HepG2 (cell line): ENCODE measurements at regions not wholly inside any gene's neighbourhood (a gene's known extent, or its start where the extent isn't known, plus 50 kb on each side); places are given as distances from the start of the nearest gene placed in this dataset.

ENCODE experiments used
- ATAC-seq: fragments of 200-7000 bp; cut with Tn5 transposase; 3 replicates; pipeline ENCODE4 v1.9.1; 2020; ENCODE audit warnings: mild to moderate bottlenecking, moderate library complexity
- BruUV-seq: library from RNA; stranded (reverse); fragments of 400-500 nt; replicated peaks from 2 replicates; lab custom pipeline; 2021; lab: Mats Ljungman, UMichigan
- CTCF ChIA-PET: fragments of 300-600 bp; formaldehyde crosslinking; extraction: SDS; loops from one replicate; lab custom pipeline; 2021; ENCODE audit warnings: low total read pairs, inconsistent platforms, low intra/inter-chr PET ratio; lab: Yijun Ruan, JAX
- POLR2A ChIA-PET: fragments of 350-600 bp; sonication (Branson Sonifier 250); formaldehyde crosslinking; loops from one replicate; lab custom pipeline; 2020; ENCODE audit warnings: antibody characterized with exemption, inconsistent platforms; lab: Yijun Ruan, JAX
- DNase-seq: peaks from one replicate; pipeline ENCODE4 v3.0.0-alpha.2; 2015; ENCODE audit warnings: low spot score
- FAIRE-seq: peaks from 3 replicates; lab custom pipeline; 2011; peaks lifted over from hg19 to GRCh38; lab: Jason Lieb, UNC
- H2AFZ ChIP-seq: one replicate; pipeline ENCODE4 v1.6.1; 2011; ENCODE audit warnings: low read length, inconsistent platforms
- H3K27ac ChIP-seq: fragments of 300-600 bp; 3 replicates; pipeline ENCODE4 v1.8.0; 2011; ENCODE audit warnings: mixed run types, mild to moderate bottlenecking, mixed read lengths, low read length, inconsistent platforms; ENCODE audit not compliant: insufficient read depth; ENCODE audit errors: extremely low read length
- H3K27me3 ChIP-seq, 2 experiments: fragments of 200-600 bp in 1 of 2; 2 replicates in 1 of 2; 3 replicates in 1 of 2; pipeline versions ENCODE4 v1.6.0 to v1.8.0; 2011; ENCODE audit warnings: low read length in 2 of 2, mild to moderate bottlenecking in 2 of 2, moderate library complexity in 2 of 2, inconsistent platforms in 1 of 2; ENCODE audit not compliant: insufficient read depth in 2 of 2, control insufficient read depth in 1 of 2
- H3K36me3 ChIP-seq, 2 experiments: fragments of 200-600 bp in 1 of 2; replicated peaks in 1 of 2; 2 replicates in 1 of 2; 3 replicates in 1 of 2; pipeline versions ENCODE4 v1.5.1 to v1.8.0; 2011; ENCODE audit warnings: low read length in 2 of 2, inconsistent platforms in 1 of 2; ENCODE audit not compliant: insufficient read depth in 2 of 2, control insufficient read depth in 1 of 2
- H3K4me1 ChIP-seq: 2 replicates; pipeline ENCODE4 v1.5.1; 2012; ENCODE audit warnings: low read length, inconsistent platforms; ENCODE audit not compliant: insufficient read depth
- H3K4me2 ChIP-seq: 2 replicates; pipeline ENCODE4 v1.6.0; 2011; ENCODE audit warnings: low read depth, low read length, inconsistent platforms
- H3K4me3 ChIP-seq, 3 experiments: fragments of 200-600 bp in 1 of 3; sonication (generic), shearing (Covaris generic) in 1 of 3; replicated peaks in 1 of 3; 2 replicates each; pipeline ENCODE4 v1.5.1; 2011 to 2016; ENCODE audit warnings: low read length in 3 of 3, inconsistent platforms in 2 of 3, low read depth in 2 of 3, mild to moderate bottlenecking in 2 of 3, control low read depth in 1 of 3, mixed read lengths in 1 of 3; ENCODE audit not compliant: insufficient read depth in 1 of 3
- H3K79me2 ChIP-seq: one replicate; pipeline ENCODE4 v1.6.1; 2011; ENCODE audit warnings: low read length, inconsistent platforms; ENCODE audit not compliant: insufficient read depth
- H3K9ac ChIP-seq: 2 replicates; pipeline ENCODE4 v1.6.0; 2011; ENCODE audit warnings: mild to moderate bottlenecking, low read depth, low read length, inconsistent platforms; ENCODE audit not compliant: insufficient read depth
- H3K9me3 ChIP-seq: 2 replicates; pipeline ENCODE4 v1.5.1; 2012; ENCODE audit warnings: mild to moderate bottlenecking, low read length
- H4K20me1 ChIP-seq: 2 replicates; pipeline ENCODE4 v1.6.0; 2011; ENCODE audit warnings: inconsistent platforms, mild to moderate bottlenecking, low read length, moderate library complexity; ENCODE audit not compliant: insufficient read depth
- KMT2A ChIP-seq: sonication (generic); formaldehyde crosslinking; IDR thresholded peaks from 2 replicates; pipeline ENCODE4 v1.4.0; 2020; ENCODE audit warnings: missing genetic modification reagents
- MATR3 ChIP-seq: sonication (generic); formaldehyde crosslinking; IDR thresholded peaks from 2 replicates; pipeline ENCODE4 v1.4.0; 2020; ENCODE audit warnings: missing genetic modification reagents
- MED8 ChIP-seq: sonication (generic); formaldehyde crosslinking; IDR thresholded peaks from 2 replicates; pipeline ENCODE4 v1.8.1; 2023; ENCODE audit warnings: mild to moderate bottlenecking, missing genetic modification reagents; ENCODE audit not compliant: insufficient replicate concordance
- MTF2 ChIP-seq: sonication (generic); formaldehyde crosslinking; IDR thresholded peaks from 2 replicates; pipeline ENCODE4 v1.5.0; 2020; ENCODE audit warnings: missing genetic modification reagents, borderline replicate concordance
- PAX8 ChIP-seq: sonication (generic); formaldehyde crosslinking; IDR thresholded peaks from 2 replicates; pipeline ENCODE4 v1.8.0; 2022; ENCODE audit warnings: mild to moderate bottlenecking, missing genetic modification reagents, borderline replicate concordance
- TRIM24 ChIP-seq: sonication (generic); formaldehyde crosslinking; IDR thresholded peaks from 2 replicates; pipeline ENCODE4 v1.8.0; 2022; ENCODE audit warnings: mild to moderate bottlenecking, missing genetic modification reagents
- U2AF1 ChIP-seq: fragments of 200-400 bp; formaldehyde crosslinking; optimal IDR thresholded peaks from 2 replicates; pipeline ENCODE3; 2017; ENCODE audit warnings: mild to moderate bottlenecking, low read depth, low read length
- ZNF124 ChIP-seq: sonication (generic); formaldehyde crosslinking; IDR thresholded peaks from 2 replicates; pipeline ENCODE4 v1.4.0; 2020; ENCODE audit warnings: missing genetic modification reagents
- ZNF460 ChIP-seq: sonication (generic); formaldehyde crosslinking; IDR thresholded peaks from 2 replicates; pipeline ENCODE4 v1.5.1; 2020; ENCODE audit warnings: missing genetic modification reagents, mild to moderate bottlenecking, borderline replicate concordance
- ZNF484 ChIP-seq: sonication (generic); formaldehyde crosslinking; IDR thresholded peaks from 2 replicates; pipeline ENCODE4 v1.5.1; 2020; ENCODE audit warnings: mild to moderate bottlenecking, low read depth, missing genetic modification reagents, borderline replicate concordance
- ZNF75D ChIP-seq: sonication (generic); formaldehyde crosslinking; IDR thresholded peaks from 2 replicates; pipeline ENCODE4 v1.8.1; 2023; ENCODE audit warnings: missing genetic modification reagents, mild to moderate bottlenecking, borderline replicate concordance
- WGBS: methylation state at CpG from one replicate; pipeline ENCODE4 v1.1.6; 2017; ENCODE audit warnings: low lambda C conversion rate; 5-methylcytosine and 5-hydroxymethylcytosine counted together
- in situ Hi-C: cut with HindIII; loops from 2 replicates; pipeline ENCODE4 v1.10.0; 2017; ENCODE audit warnings: low pct_unique_long_range_greater_than_20kb; ENCODE audit not compliant: extremely low pct_ligation_motif_present
- intact Hi-C: fragments of 100-400 bp; cut with micrococcal nuclease; formaldehyde crosslinking; loops from one replicate; pipeline ENCODE4 v1.10.0; 2022; ENCODE audit not compliant: unreplicated experiment
- TF ChIP-seq, protein P1 (sequence below): sonication (generic); formaldehyde crosslinking; IDR thresholded peaks from 2 replicates; pipeline ENCODE4 v1.5.1; 2020; ENCODE audit warnings: mild to moderate bottlenecking, moderate library complexity, missing genetic modification reagents
- TF ChIP-seq, protein P2 (sequence below): sonication (generic); formaldehyde crosslinking; IDR thresholded peaks from 2 replicates; pipeline ENCODE4 v1.4.0; 2020; ENCODE audit warnings: missing genetic modification reagents
- TF ChIP-seq, protein P3 (sequence below), 2 experiments: fragments of 450-650 bp in 1 of 2; sonication (generic) in 1 of 2; formaldehyde crosslinking in 1 of 2; IDR thresholded peaks; 2 replicates each; pipeline versions ENCODE4 v1.6.1 to v1.8.0; 2016 to 2022; ENCODE audit warnings: antibody characterized with exemption in 1 of 2, mild to moderate bottlenecking in 1 of 2, missing genetic modification reagents in 1 of 2

DNA sequence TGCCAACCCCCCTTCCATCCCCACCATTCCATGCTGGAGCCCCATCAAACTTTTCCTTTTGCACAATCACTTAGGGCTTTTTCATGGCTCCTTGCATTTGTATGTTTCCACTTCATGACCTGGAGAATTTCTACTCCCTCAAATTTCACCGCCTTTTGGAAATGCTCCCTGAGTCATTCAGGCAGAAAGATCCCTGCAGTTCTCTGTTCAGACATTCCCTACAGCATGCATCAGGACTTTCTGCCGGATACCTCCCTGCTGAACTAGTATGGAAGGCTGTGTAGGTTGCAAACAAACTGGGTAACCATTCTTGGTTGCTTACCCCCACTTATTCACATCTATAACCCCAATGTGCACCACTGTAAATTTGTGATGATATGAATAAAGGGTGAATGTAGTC is 389.6 kb upstream of the CELF4 start:
- ChIA-PET CTCF (no interaction called here), POLR2A (no interaction called here)
- ATAC-seq (no peak), FAIRE-seq (no peak), DNase-seq (no peak)
- Histone ChIP-seq H3K27ac (no peak overlapping the region), H3K79me2 (no peaks in the 10 kb centered on the region), H3K9me3 (peaks cover 35% of the 10 kb centered on the region), H4K20me1 (no peaks in the 10 kb centered on the region), H3K36me3 (no peaks in the 10 kb centered on the region), H3K4me1 (no peaks in the 10 kb centered on the region), H3K27me3 (no peaks in the 10 kb centered on the region), H2AFZ (no peak overlapping the region), H3K4me2 (no peak overlapping the region), H3K4me3 (no peak overlapping the region), H3K9ac (no peak overlapping the region)
- BruUV-seq, result no TSS peak
- in situ Hi-C loops, result no loop called here
- WGBS, result 24% methylated on average over 2 of the region's 2 CpGs
- intact Hi-C loops, result no loop called here
- TF ChIP-seq KMT2A (CRISPR knock-in tag), result no peak
- TF ChIP-seq, protein P1, sequence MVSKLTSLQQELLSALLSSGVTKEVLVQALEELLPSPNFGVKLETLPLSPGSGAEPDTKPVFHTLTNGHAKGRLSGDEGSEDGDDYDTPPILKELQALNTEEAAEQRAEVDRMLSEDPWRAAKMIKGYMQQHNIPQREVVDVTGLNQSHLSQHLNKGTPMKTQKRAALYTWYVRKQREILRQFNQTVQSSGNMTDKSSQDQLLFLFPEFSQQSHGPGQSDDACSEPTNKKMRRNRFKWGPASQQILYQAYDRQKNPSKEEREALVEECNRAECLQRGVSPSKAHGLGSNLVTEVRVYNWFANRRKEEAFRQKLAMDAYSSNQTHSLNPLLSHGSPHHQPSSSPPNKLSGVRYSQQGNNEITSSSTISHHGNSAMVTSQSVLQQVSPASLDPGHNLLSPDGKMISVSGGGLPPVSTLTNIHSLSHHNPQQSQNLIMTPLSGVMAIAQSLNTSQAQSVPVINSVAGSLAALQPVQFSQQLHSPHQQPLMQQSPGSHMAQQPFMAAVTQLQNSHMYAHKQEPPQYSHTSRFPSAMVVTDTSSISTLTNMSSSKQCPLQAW (CRISPR knock-in tag), result no peak
- TF ChIP-seq ZNF460 (CRISPR knock-in tag), result no peak
- no peak for TF ChIP-seq ZNF124 (CRISPR knock-in tag)
- no peak for TF ChIP-seq TRIM24
- no peak for TF ChIP-seq ZNF75D (CRISPR knock-in tag)
- TF ChIP-seq, protein P2, sequence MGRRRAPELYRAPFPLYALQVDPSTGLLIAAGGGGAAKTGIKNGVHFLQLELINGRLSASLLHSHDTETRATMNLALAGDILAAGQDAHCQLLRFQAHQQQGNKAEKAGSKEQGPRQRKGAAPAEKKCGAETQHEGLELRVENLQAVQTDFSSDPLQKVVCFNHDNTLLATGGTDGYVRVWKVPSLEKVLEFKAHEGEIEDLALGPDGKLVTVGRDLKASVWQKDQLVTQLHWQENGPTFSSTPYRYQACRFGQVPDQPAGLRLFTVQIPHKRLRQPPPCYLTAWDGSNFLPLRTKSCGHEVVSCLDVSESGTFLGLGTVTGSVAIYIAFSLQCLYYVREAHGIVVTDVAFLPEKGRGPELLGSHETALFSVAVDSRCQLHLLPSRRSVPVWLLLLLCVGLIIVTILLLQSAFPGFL, result no peak
- TF ChIP-seq MED8 (CRISPR knock-in tag), result no peak
- no peak for TF ChIP-seq ZNF484 (CRISPR knock-in tag)
- TF ChIP-seq PAX8 (CRISPR knock-in tag), result no peak
- no peak for TF ChIP-seq U2AF1
- TF ChIP-seq, protein P3, sequence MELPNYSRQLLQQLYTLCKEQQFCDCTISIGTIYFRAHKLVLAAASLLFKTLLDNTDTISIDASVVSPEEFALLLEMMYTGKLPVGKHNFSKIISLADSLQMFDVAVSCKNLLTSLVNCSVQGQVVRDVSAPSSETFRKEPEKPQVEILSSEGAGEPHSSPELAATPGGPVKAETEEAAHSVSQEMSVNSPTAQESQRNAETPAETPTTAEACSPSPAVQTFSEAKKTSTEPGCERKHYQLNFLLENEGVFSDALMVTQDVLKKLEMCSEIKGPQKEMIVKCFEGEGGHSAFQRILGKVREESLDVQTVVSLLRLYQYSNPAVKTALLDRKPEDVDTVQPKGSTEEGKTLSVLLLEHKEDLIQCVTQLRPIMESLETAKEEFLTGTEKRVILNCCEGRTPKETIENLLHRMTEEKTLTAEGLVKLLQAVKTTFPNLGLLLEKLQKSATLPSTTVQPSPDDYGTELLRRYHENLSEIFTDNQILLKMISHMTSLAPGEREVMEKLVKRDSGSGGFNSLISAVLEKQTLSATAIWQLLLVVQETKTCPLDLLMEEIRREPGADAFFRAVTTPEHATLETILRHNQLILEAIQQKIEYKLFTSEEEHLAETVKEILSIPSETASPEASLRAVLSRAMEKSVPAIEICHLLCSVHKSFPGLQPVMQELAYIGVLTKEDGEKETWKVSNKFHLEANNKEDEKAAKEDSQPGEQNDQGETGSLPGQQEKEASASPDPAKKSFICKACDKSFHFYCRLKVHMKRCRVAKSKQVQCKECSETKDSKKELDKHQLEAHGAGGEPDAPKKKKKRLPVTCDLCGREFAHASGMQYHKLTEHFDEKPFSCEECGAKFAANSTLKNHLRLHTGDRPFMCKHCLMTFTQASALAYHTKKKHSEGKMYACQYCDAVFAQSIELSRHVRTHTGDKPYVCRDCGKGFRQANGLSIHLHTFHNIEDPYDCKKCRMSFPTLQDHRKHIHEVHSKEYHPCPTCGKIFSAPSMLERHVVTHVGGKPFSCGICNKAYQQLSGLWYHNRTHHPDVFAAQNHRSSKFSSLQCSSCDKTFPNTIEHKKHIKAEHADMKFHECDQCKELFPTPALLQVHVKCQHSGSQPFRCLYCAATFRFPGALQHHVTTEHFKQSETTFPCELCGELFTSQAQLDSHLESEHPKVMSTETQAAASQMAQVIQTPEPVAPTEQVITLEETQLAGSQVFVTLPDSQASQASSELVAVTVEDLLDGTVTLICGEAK (IDR thresholded peaks at IDR 0.05), result no peak
- TF ChIP-seq, protein P3 (CRISPR knock-in tag; IDR thresholded peaks at IDR 0.05), result no peak
- TF ChIP-seq MTF2 (CRISPR knock-in tag), result no peak
- TF ChIP-seq MATR3 (CRISPR knock-in tag), result no peak
